ENCODE measurements at regions not wholly inside any gene's neighbourhood (a gene's known extent, or its start where the extent isn't known, plus 50 kb on each side); places are given as distances from the start of the nearest gene placed in this dataset.

- DNase-seq, result no peak
Observed at GRCh38 chr5:58403822-58404433, 56.0 kb downstream of the PLK2 start.

- no peak for DNase-seq
Observed at GRCh38 chr5:58401701-58402100, 58.2 kb downstream of the PLK2 start.

GRCh38 chr5:58400737-58401136 is 59.1 kb downstream of the PLK2 start:
- no peak for DNase-seq

- no peak for DNase-seq
Observed at GRCh38 chr5:58399951-58400350, 59.9 kb downstream of the PLK2 start.

- no peak for DNase-seq
Observed at GRCh38 chr5:58394339-58394738, 65.5 kb downstream of the PLK2 start.

- DNase-seq, result no peak
Observed at GRCh38 chr5:58393716-58394115, 66.2 kb downstream of the PLK2 start.

- no peak for DNase-seq
Observed at GRCh38 chr5:58392496-58392895, 67.4 kb downstream of the PLK2 start.

GRCh38 chr5:58383448-58383847 is 76.4 kb downstream of the PLK2 start:
- no peak for DNase-seq

- DNase-seq, result no peak
Observed at GRCh38 chr5:58382131-58382534, 77.8 kb downstream of the PLK2 start.

- DNase-seq, result no peak
Observed at GRCh38 chr5:58381566-58381965, 78.3 kb downstream of the PLK2 start.

GRCh38 chr5:58380655-58381054 is 79.2 kb downstream of the PLK2 start:
- no peak for DNase-seq

- no peak for DNase-seq
Observed at GRCh38 chr5:58378613-58379390, 81.1 kb downstream of the PLK2 start.

GRCh38 chr5:58370606-58371005 is 89.3 kb downstream of the PLK2 start:
- DNase-seq, result no peak

- no peak for DNase-seq
Observed at GRCh38 chr5:58369513-58370190, 90.2 kb downstream of the PLK2 start.

GRCh38 chr5:58366461-58366860 is 93.4 kb downstream of the PLK2 start:
- DNase-seq, result no peak

GRCh38 chr5:58365791-58366190 is 94.1 kb downstream of the PLK2 start:
- DNase-seq, result no peak

GRCh38 chr5:58363461-58364249 is 96.2 kb downstream of the PLK2 start:
- DNase-seq, result no peak

GRCh38 chr5:58362135-58362534 is 97.8 kb downstream of the PLK2 start:
- no peak for DNase-seq

- no peak for DNase-seq
Observed at GRCh38 chr5:58360794-58361193, 99.1 kb downstream of the PLK2 start.

- no peak for DNase-seq
Observed at GRCh38 chr5:58359981-58360380, 99.9 kb downstream of the PLK2 start.

GRCh38 chr5:58358501-58359178 is 101.2 kb downstream of the PLK2 start:
- no peak for DNase-seq

- no peak for DNase-seq
Observed at GRCh38 chr5:58357799-58358500, 101.9 kb downstream of the PLK2 start.

All from occipital lobe (tissue), 1 donor.